IMR-90 (cell line): ENCODE measurements at regions not wholly inside any gene's neighbourhood (a gene's known extent, or its start where the extent isn't known, plus 50 kb on each side); places are given as distances from the start of the nearest gene placed in this dataset.

Experiments
- ATAC-seq: fragments of 200-7000 bp; cut with Tn5 transposase; 2 replicates; pipeline ENCODE4 v1.9.1; 2020; ENCODE audit warnings: low read depth, mild to moderate bottlenecking, moderate library complexity
- BruUV-seq: library from RNA; stranded (reverse); fragments of 400-500 nt; replicated peaks from 2 replicates; lab custom pipeline; 2021; lab: Mats Ljungman, UMichigan
- CTCF ChIA-PET: fragments of 300-600 bp; formaldehyde crosslinking; extraction: SDS; loops from one replicate; lab custom pipeline; 2021; ENCODE audit warnings: antibody characterized with exemption; lab: Yijun Ruan, JAX
- POLR2A ChIA-PET: fragments of 300-600 bp; sonication (Branson Sonifier 250); formaldehyde crosslinking; loops from one replicate; lab custom pipeline; 2022; ENCODE audit warnings: antibody characterized with exemption; ENCODE audit not compliant: unreplicated experiment; lab: Charles Lee
- DNase-seq: peaks from one replicate; pipeline ENCODE4 v3.0.0; 2013
- H2AFZ ChIP-seq: replicated peaks from 2 replicates; pipeline ENCODE3; 2013; ENCODE audit warnings: low read length, mild to moderate bottlenecking; ENCODE audit not compliant: poor library complexity
- H2AK5ac ChIP-seq: 2 replicates; pipeline ENCODE4 v1.6.1; 2013; ENCODE audit warnings: low read depth, low read length, inconsistent platforms
- H2AK9ac ChIP-seq: replicated peaks from 2 replicates; pipeline ENCODE3; 2013; ENCODE audit warnings: mild to moderate bottlenecking, low read depth, low read length, moderate library complexity; ENCODE audit not compliant: poor library complexity
- H2BK120ac ChIP-seq: 2 replicates; pipeline ENCODE4 v1.6.1; 2013; ENCODE audit warnings: low read depth, low read length, inconsistent platforms
- H2BK15ac ChIP-seq: 3 replicates; pipeline ENCODE4 v1.6.1; 2013; ENCODE audit warnings: low read depth, low read length, inconsistent platforms
- H2BK20ac ChIP-seq: 2 replicates; pipeline ENCODE4 v1.6.1; 2013; ENCODE audit warnings: low read depth, mild to moderate bottlenecking, inconsistent platforms, low read length, moderate library complexity
- H2BK5ac ChIP-seq: 2 replicates; pipeline ENCODE4 v1.6.1; 2013; ENCODE audit warnings: mild to moderate bottlenecking, low read depth, low read length, inconsistent platforms; ENCODE audit not compliant: poor library complexity, severe bottlenecking
- H3K14ac ChIP-seq: replicated peaks from 2 replicates; pipeline ENCODE4 v1.6.1; 2013; ENCODE audit warnings: low read depth, low read length, inconsistent platforms
- H3K18ac ChIP-seq: 2 replicates; pipeline ENCODE4 v1.6.1; 2013; ENCODE audit warnings: low read depth, low read length, control low read depth
- H3K23ac ChIP-seq: 2 replicates; pipeline ENCODE4 v1.6.1; 2013; ENCODE audit warnings: low read depth, low read length, inconsistent platforms
- H3K27ac ChIP-seq: 2 replicates; pipeline ENCODE4 v1.5.1; 2013; ENCODE audit warnings: mild to moderate bottlenecking, control low read depth, low read length; ENCODE audit not compliant: insufficient read depth
- H3K27me3 ChIP-seq: 2 replicates; pipeline ENCODE4 v1.6.1; 2013; ENCODE audit warnings: low read length; ENCODE audit not compliant: control insufficient read depth, insufficient read depth
- H3K36me3 ChIP-seq: 2 replicates; pipeline ENCODE4 v1.6.1; 2013; ENCODE audit warnings: low read length, mixed read lengths; ENCODE audit not compliant: control insufficient read depth, insufficient read depth
- H3K4ac ChIP-seq: 2 replicates; pipeline ENCODE4 v1.6.1; 2013; ENCODE audit warnings: low read depth, low read length, inconsistent platforms
- H3K4me1 ChIP-seq: 2 replicates; pipeline ENCODE4 v1.6.1; 2013; ENCODE audit warnings: low read length, mixed read lengths; ENCODE audit not compliant: control insufficient read depth, insufficient read depth
- H3K4me2 ChIP-seq: 2 replicates; pipeline ENCODE4 v1.6.1; 2013; ENCODE audit warnings: low read depth, mild to moderate bottlenecking, control low read depth, low read length, moderate library complexity
- H3K4me3 ChIP-seq: 2 replicates; pipeline ENCODE4 v1.5.1; 2013; ENCODE audit warnings: low read depth, mild to moderate bottlenecking, control low read depth, low read length, moderate library complexity; ENCODE audit not compliant: insufficient read depth
- H3K56ac ChIP-seq: 2 replicates; pipeline ENCODE4 v1.6.1; 2013; ENCODE audit warnings: low read length, inconsistent platforms; ENCODE audit not compliant: insufficient read depth; ENCODE audit errors: extremely low read depth
- H3K79me1 ChIP-seq, 2 experiments: 2 replicates each; pipeline ENCODE4 v1.6.1; 2013; ENCODE audit warnings: low read length in 2 of 2, inconsistent platforms in 1 of 2, low read depth in 1 of 2
- H3K9ac ChIP-seq: 2 replicates; pipeline ENCODE4 v1.6.1; 2013; ENCODE audit warnings: low read depth, low read length, control low read depth
- H3K9me1 ChIP-seq: 2 replicates; pipeline ENCODE4 v1.6.1; 2013; ENCODE audit warnings: low read length, inconsistent platforms; ENCODE audit not compliant: insufficient read depth
- H3K9me3 ChIP-seq: 2 replicates; pipeline ENCODE4 v1.6.1; 2013; ENCODE audit warnings: low read length; ENCODE audit not compliant: control insufficient read depth, insufficient read depth
- H4K20me1 ChIP-seq: 2 replicates; pipeline ENCODE4 v1.6.1; 2013; ENCODE audit warnings: low read length, inconsistent platforms; ENCODE audit not compliant: insufficient read depth
- H4K5ac ChIP-seq: 2 replicates; pipeline ENCODE4 v1.6.1; 2013; ENCODE audit warnings: mild to moderate bottlenecking, low read depth, low read length, control low read depth
- H4K8ac ChIP-seq, 2 experiments: 2 replicates each; pipeline ENCODE4 v1.6.1; 2013; ENCODE audit warnings: low read depth in 2 of 2, low read length in 2 of 2, control low read depth in 1 of 2, inconsistent platforms in 1 of 2
- H4K91ac ChIP-seq: 2 replicates; pipeline ENCODE4 v1.6.1; 2013; ENCODE audit warnings: low read depth, low read length, inconsistent platforms; ENCODE audit not compliant: insufficient read depth
- CEBPB ChIP-seq: IDR thresholded peaks from 2 replicates; pipeline ENCODE4 v1.6.1; 2012; ENCODE audit warnings: low read depth, low read length, improper control_type of control experiment
- ELK1 ChIP-seq: fragments of 150-350 bp; IDR thresholded peaks from 2 replicates; pipeline ENCODE4 v1.6.1; 2016; ENCODE audit warnings: low read depth, mild to moderate bottlenecking, low read length, moderate library complexity, borderline replicate concordance
- MXI1 ChIP-seq: IDR thresholded peaks from 2 replicates; pipeline ENCODE4 v1.6.1; 2012; ENCODE audit warnings: low read depth, mild to moderate bottlenecking, low read length, moderate library complexity, borderline replicate concordance
- POLR2A ChIP-seq: IDR thresholded peaks from 2 replicates; pipeline ENCODE4 v1.6.1; 2012; ENCODE audit warnings: mild to moderate bottlenecking, low read depth, low read length
- RAD21 ChIP-seq: IDR thresholded peaks from 2 replicates; pipeline ENCODE4 v1.6.1; 2012; ENCODE audit warnings: low read length, improper control_type of control experiment
- RFX5 ChIP-seq: IDR thresholded peaks from 2 replicates; pipeline ENCODE4 v1.8.0; 2012; ENCODE audit warnings: low read depth, mild to moderate bottlenecking, low read length, moderate library complexity
- WGBS, 2 experiments: methylation state at CpG; one replicate each; pipeline versions ENCODE4 v1.1.5 to v1.1.7; 2013; ENCODE audit warnings: missing lambda C conversion rate in 2 of 2; ENCODE audit not compliant: insufficient read length in 1 of 2; ENCODE audit errors: extremely low coverage in 2 of 2; 5-methylcytosine and 5-hydroxymethylcytosine counted together
- dilution Hi-C: fragments of 300-500 bp; cut with HindIII; formaldehyde crosslinking; loops from one replicate; pipeline ENCODE4 v1.14.3; 2018; ENCODE audit warnings: low sequenced_read_pairs; ENCODE audit not compliant: unreplicated experiment
- in situ Hi-C: fragments of 300-500 bp; cut with MboI; formaldehyde crosslinking; loops from 3 replicates; pipeline ENCODE4 v1.14.3; 2019; ENCODE audit warnings: low sequenced_read_pairs, inconsistent platforms, mixed read lengths
- intact Hi-C: fragments of 100-400 bp; cut with micrococcal nuclease; formaldehyde crosslinking; loops from 2 replicates; pipeline ENCODE4 v1.10.0; 2022

- Histone ChIP-seq H3K36me3 (no peaks in the 10 kb centered on the region), H2AFZ (no peak overlapping the region), H2AK9ac (no peak overlapping the region), H2AK5ac (no peak overlapping the region), H3K27me3 (no peaks in the 10 kb centered on the region), H3K4ac (no peak overlapping the region), H3K79me1 (no peaks in the 10 kb centered on the region), H2BK5ac (no peak overlapping the region), H3K27ac (no peak overlapping the region), H3K4me2 (no peak overlapping the region), H3K9me1 (no peaks in the 10 kb centered on the region), H3K14ac (no peak overlapping the region), H3K56ac (no peak overlapping the region), H2BK20ac (no peak overlapping the region), H3K18ac (no peak overlapping the region), H4K20me1 (no peaks in the 10 kb centered on the region), H3K4me1 (no peaks in the 10 kb centered on the region), H2BK120ac (no peak overlapping the region), H3K23ac (no peak overlapping the region), H3K9ac (no peak overlapping the region), H4K91ac (no peak overlapping the region), H3K4me3 (no peak overlapping the region), H4K8ac (no peak overlapping the region), H3K9me3 (peaks cover 5% of the 10 kb centered on the region), H4K5ac (no peak overlapping the region), H2BK15ac (no peak overlapping the region)
- in situ Hi-C loops: no loop called here
- no peak for DNase-seq
- ATAC-seq: no peak
- no TSS peak for BruUV-seq
- intact Hi-C loops: no loop called here
- TF ChIP-seq POLR2A (no peak), ELK1 (no peak), RAD21 (no peak), RFX5 (no peak), CEBPB (no peak), MXI1 (no peak)
- POLR2A ChIA-PET: no interaction called here
- no CpG with 5 or more reads among the region's 2 CpGs for WGBS, 2 experiments
- CTCF ChIA-PET: no interaction called here
- dilution Hi-C loops: no loop called here
Observed at GRCh38 chr2:59399126-59399525, 1154.3 kb downstream of the BCL11A start.
